BLaER1 treated with 17β-estradiol and CSF1 and Interleukin-3, amounts not matched to agents 10 nM and 100 nM (cell line): ENCODE measurements at regions not wholly inside any gene's neighbourhood (a gene's known extent, or its start where the extent isn't known, plus 50 kb on each side); places are given as distances from the start of the nearest gene placed in this dataset.

Experiments
- H3K27ac ChIP-seq, 11 experiments: shearing (Covaris generic); formaldehyde crosslinking; 2 replicates each; pipeline ENCODE4 v1.8.1; 2022
- H3K27me3 ChIP-seq, 11 experiments: shearing (Covaris generic); formaldehyde crosslinking; 2 replicates each; pipeline ENCODE4 v1.8.1; 2022
- H3K36me3 ChIP-seq, 11 experiments: shearing (Covaris generic); formaldehyde crosslinking; 2 replicates each; pipeline ENCODE4 v1.8.1; 2022
- H3K4me1 ChIP-seq, 10 experiments: shearing (Covaris generic); formaldehyde crosslinking; 2 replicates each; pipeline ENCODE4 v1.8.1; 2022
- H3K4me2 ChIP-seq, 11 experiments: shearing (Covaris generic); formaldehyde crosslinking; 2 replicates each; pipeline ENCODE4 v1.8.1; 2022
- H3K4me3 ChIP-seq, 10 experiments: shearing (Covaris generic); formaldehyde crosslinking; 2 replicates each; pipeline ENCODE4 v1.8.1; 2022
- H3K9ac ChIP-seq, 11 experiments: shearing (Covaris generic); formaldehyde crosslinking; 2 replicates each; pipeline ENCODE4 v1.8.1; 2022
- H3K9me3 ChIP-seq, 11 experiments: shearing (Covaris generic); formaldehyde crosslinking; replicated peaks in 1 of 11; 2 replicates each; pipeline ENCODE4 v1.8.1; 2022
- H4K20me1 ChIP-seq, 11 experiments: shearing (Covaris generic); formaldehyde crosslinking; 2 replicates each; pipeline ENCODE4 v1.8.1; 2022
- Cebpa-rat ChIP-seq, 11 experiments: shearing (Covaris generic); IDR thresholded peaks; 2 replicates each; pipeline ENCODE4 v1.8.1; 2022

- Histone ChIP-seq H3K4me1 (no peaks in the 10 kb centered on the region), H4K20me1 (no peaks in the 10 kb centered on the region), H3K4me3 (no peak overlapping the region), H3K4me2 (no peak overlapping the region), H3K9me3 (no peaks in the 10 kb centered on the region), H3K36me3 (no peaks in the 10 kb centered on the region), H3K27ac (no peak overlapping the region), H3K27me3 (no peaks in the 10 kb centered on the region), H3K9ac (no peak overlapping the region)
- no peak for TF ChIP-seq Cebpa-rat (IDR thresholded peaks at IDR 0.05)
Observed at GRCh38 chr1:90204780-90205179, 209.9 kb downstream of the ZNF326 start.

GRCh38 chr1:90204023-90204590 lies 209.2 kb downstream of the ZNF326 start:
- H3K4me1 ChIP-seq, result no peaks in the 10 kb centered on the region
- H3K4me2 ChIP-seq, result no peak overlapping the region
- H3K9me3 ChIP-seq, result no peaks in the 10 kb centered on the region
- no peaks in the 10 kb centered on the region for H4K20me1 ChIP-seq
- no peak overlapping the region for H3K4me3 ChIP-seq
- H3K36me3 ChIP-seq, result no peaks in the 10 kb centered on the region
- no peak for TF ChIP-seq Cebpa-rat (IDR thresholded peaks at IDR 0.05)
- H3K27ac ChIP-seq, result no peak overlapping the region
- no peaks in the 10 kb centered on the region for H3K27me3 ChIP-seq
- no peak overlapping the region for H3K9ac ChIP-seq

GRCh38 chr1:90201467-90202358 lies 206.8 kb downstream of the ZNF326 start:
- H3K4me3 ChIP-seq, result no peak overlapping the region
- no peaks in the 10 kb centered on the region for H3K4me1 ChIP-seq
- no peaks in the 10 kb centered on the region for H4K20me1 ChIP-seq
- H3K9me3 ChIP-seq, result no peaks in the 10 kb centered on the region
- H3K27ac ChIP-seq, result no peak overlapping the region
- H3K4me2 ChIP-seq, result no peak overlapping the region
- no peaks in the 10 kb centered on the region for H3K27me3 ChIP-seq
- H3K9ac ChIP-seq, result no peak overlapping the region
- no peaks in the 10 kb centered on the region for H3K36me3 ChIP-seq
- TF ChIP-seq Cebpa-rat (IDR thresholded peaks at IDR 0.05), result no peak

GRCh38 chr1:90200646-90201205 lies 205.8 kb downstream of the ZNF326 start:
- H3K9me3 ChIP-seq, result no peaks in the 10 kb centered on the region
- H3K4me2 ChIP-seq, result no peak overlapping the region
- H3K4me1 ChIP-seq, result no peaks in the 10 kb centered on the region
- no peak overlapping the region for H3K27ac ChIP-seq
- H3K27me3 ChIP-seq, result no peaks in the 10 kb centered on the region
- no peak for TF ChIP-seq Cebpa-rat (IDR thresholded peaks at IDR 0.05)
- no peaks in the 10 kb centered on the region for H4K20me1 ChIP-seq
- no peak overlapping the region for H3K9ac ChIP-seq
- no peak overlapping the region for H3K4me3 ChIP-seq
- no peaks in the 10 kb centered on the region for H3K36me3 ChIP-seq

GRCh38 chr1:90198616-90199332 lies 203.9 kb downstream of the ZNF326 start:
- Histone ChIP-seq H4K20me1 (no peaks in the 10 kb centered on the region), H3K9ac (no peak overlapping the region), H3K27me3 (no peaks in the 10 kb centered on the region), H3K4me3 (no peak overlapping the region), H3K4me2 (no peak overlapping the region), H3K27ac (no peak overlapping the region), H3K36me3 (no peaks in the 10 kb centered on the region), H3K9me3 (no peaks in the 10 kb centered on the region), H3K4me1 (no peaks in the 10 kb centered on the region)
- TF ChIP-seq Cebpa-rat (IDR thresholded peaks at IDR 0.05), result no peak

- no peaks in the 10 kb centered on the region for H4K20me1 ChIP-seq
- H3K9ac ChIP-seq, result no peak overlapping the region
- H3K4me2 ChIP-seq, result no peak overlapping the region
- H3K36me3 ChIP-seq, result no peaks in the 10 kb centered on the region
- no peaks in the 10 kb centered on the region for H3K4me1 ChIP-seq
- no peaks in the 10 kb centered on the region for H3K27me3 ChIP-seq
- no peak overlapping the region for H3K4me3 ChIP-seq
- H3K27ac ChIP-seq, result no peak overlapping the region
- no peak for TF ChIP-seq Cebpa-rat (IDR thresholded peaks at IDR 0.05)
- H3K9me3 ChIP-seq, result no peaks in the 10 kb centered on the region
Observed at GRCh38 chr1:90193116-90193515, 198.2 kb downstream of the ZNF326 start.

- Histone ChIP-seq H3K27me3 (no peaks in the 10 kb centered on the region), H3K9ac (no peak overlapping the region), H3K4me3 (no peak overlapping the region), H3K4me1 (no peaks in the 10 kb centered on the region), H3K9me3 (no peaks in the 10 kb centered on the region), H3K4me2 (no peak overlapping the region), H3K36me3 (no peaks in the 10 kb centered on the region), H4K20me1 (no peaks in the 10 kb centered on the region), H3K27ac (no peak overlapping the region)
- no peak for TF ChIP-seq Cebpa-rat (IDR thresholded peaks at IDR 0.05)
Observed at GRCh38 chr1:90192408-90192807, 197.5 kb downstream of the ZNF326 start.

GRCh38 chr1:90190523-90190922 lies 195.6 kb downstream of the ZNF326 start:
- Histone ChIP-seq H3K4me2 (no peak overlapping the region), H3K27me3 (no peaks in the 10 kb centered on the region), H3K4me1 (no peaks in the 10 kb centered on the region), H3K27ac (no peak overlapping the region), H3K36me3 (no peaks in the 10 kb centered on the region), H3K9me3 (no peaks in the 10 kb centered on the region), H3K4me3 (no peak overlapping the region), H3K9ac (no peak overlapping the region), H4K20me1 (no peaks in the 10 kb centered on the region)
- TF ChIP-seq Cebpa-rat (IDR thresholded peaks at IDR 0.05), result no peak

- peaks cover 0 to 4% (median 0%) of the 10 kb centered on the region in 11 experiments; a peak in 3 of 22 replicates for H3K9me3 ChIP-seq
- no peak overlapping the region for H3K4me3 ChIP-seq
- no peaks in the 10 kb centered on the region for H3K36me3 ChIP-seq
- TF ChIP-seq Cebpa-rat (IDR thresholded peaks at IDR 0.05), result no peak
- no peak overlapping the region for H3K4me2 ChIP-seq
- no peaks in the 10 kb centered on the region for H4K20me1 ChIP-seq
- no peaks in the 10 kb centered on the region for H3K27me3 ChIP-seq
- no peaks in the 10 kb centered on the region for H3K4me1 ChIP-seq
- H3K9ac ChIP-seq, result no peak overlapping the region
- no peak overlapping the region for H3K27ac ChIP-seq
Observed at GRCh38 chr1:90189889-90190288, 195.0 kb downstream of the ZNF326 start.
